Rectal smooth muscle tissue (tissue), 1 donor: ENCODE measurements at regions not wholly inside any gene's neighbourhood (a gene's known extent, or its start where the extent isn't known, plus 50 kb on each side); places are given as distances from the start of the nearest gene placed in this dataset.

ENCODE experiments used
- H3K27ac ChIP-seq: one replicate; pipeline ENCODE4 v1.7.0; 2013; ENCODE audit warnings: low read depth, low read length, inconsistent platforms
- H3K27me3 ChIP-seq: one replicate; pipeline ENCODE4 v1.7.0; 2013; ENCODE audit warnings: low read length; ENCODE audit not compliant: control insufficient read depth, insufficient read depth
- H3K36me3 ChIP-seq: one replicate; pipeline ENCODE4 v1.7.0; 2013; ENCODE audit warnings: low read length; ENCODE audit not compliant: control insufficient read depth, insufficient read depth
- H3K4me1 ChIP-seq: one replicate; pipeline ENCODE4 v1.7.0; 2013; ENCODE audit warnings: low read length; ENCODE audit not compliant: control insufficient read depth, insufficient read depth
- H3K4me3 ChIP-seq: one replicate; pipeline ENCODE4 v1.7.0; 2013; ENCODE audit warnings: low read length
- H3K9ac ChIP-seq: one replicate; pipeline ENCODE4 v1.7.0; 2013; ENCODE audit warnings: low read length

- no peak overlapping the region for H3K9ac ChIP-seq
- no peak overlapping the region for H3K27ac ChIP-seq
- H3K36me3 ChIP-seq = no peaks in the 10 kb centered on the region
- no peaks in the 10 kb centered on the region for H3K27me3 ChIP-seq
- no peak overlapping the region for H3K4me3 ChIP-seq
- no peaks in the 10 kb centered on the region for H3K4me1 ChIP-seq
These were observed 403.0 kb upstream of the ID2 start for GRCh38 chr2:8278709-8279354.

- Histone ChIP-seq H3K36me3 (no peaks in the 10 kb centered on the region), H3K27ac (no peak overlapping the region), H3K4me3 (no peak overlapping the region), H3K27me3 (no peaks in the 10 kb centered on the region), H3K9ac (no peak overlapping the region), H3K4me1 (no peaks in the 10 kb centered on the region)
These were observed 402.4 kb upstream of the ID2 start for GRCh38 chr2:8279506-8279905.

GRCh38 chr2:8281234-8281633 lies 400.6 kb upstream of the ID2 start:
- Histone ChIP-seq H3K36me3 (no peaks in the 10 kb centered on the region), H3K9ac (no peak overlapping the region), H3K4me1 (no peaks in the 10 kb centered on the region), H3K27me3 (no peaks in the 10 kb centered on the region), H3K27ac (no peak overlapping the region), H3K4me3 (no peak overlapping the region)

- Histone ChIP-seq H3K27ac (no peak overlapping the region), H3K27me3 (no peaks in the 10 kb centered on the region), H3K4me1 (no peaks in the 10 kb centered on the region), H3K4me3 (no peak overlapping the region), H3K9ac (no peak overlapping the region), H3K36me3 (no peaks in the 10 kb centered on the region)
These were observed 399.7 kb upstream of the ID2 start for GRCh38 chr2:8281950-8282857.

GRCh38 chr2:8282858-8283252 lies 399.0 kb upstream of the ID2 start:
- Histone ChIP-seq H3K27me3 (no peaks in the 10 kb centered on the region), H3K4me1 (no peaks in the 10 kb centered on the region), H3K36me3 (no peaks in the 10 kb centered on the region), H3K9ac (no peak overlapping the region), H3K4me3 (no peak overlapping the region), H3K27ac (no peak overlapping the region)

GRCh38 chr2:8285081-8285480 lies 396.8 kb upstream of the ID2 start:
- Histone ChIP-seq H3K27ac (no peak overlapping the region), H3K4me1 (no peaks in the 10 kb centered on the region), H3K4me3 (no peak overlapping the region), H3K36me3 (no peaks in the 10 kb centered on the region), H3K9ac (no peak overlapping the region), H3K27me3 (no peaks in the 10 kb centered on the region)

GRCh38 chr2:8285898-8286297 lies 396.0 kb upstream of the ID2 start:
- H3K9ac ChIP-seq = no peak overlapping the region
- no peak overlapping the region for H3K4me3 ChIP-seq
- no peaks in the 10 kb centered on the region for H3K36me3 ChIP-seq
- H3K27me3 ChIP-seq = no peaks in the 10 kb centered on the region
- no peak overlapping the region for H3K27ac ChIP-seq
- no peaks in the 10 kb centered on the region for H3K4me1 ChIP-seq

GRCh38 chr2:8288206-8288605 lies 393.6 kb upstream of the ID2 start:
- H3K4me1 ChIP-seq = no peaks in the 10 kb centered on the region
- H3K36me3 ChIP-seq = no peaks in the 10 kb centered on the region
- no peaks in the 10 kb centered on the region for H3K27me3 ChIP-seq
- no peak overlapping the region for H3K4me3 ChIP-seq
- H3K27ac ChIP-seq = no peak overlapping the region
- no peak overlapping the region for H3K9ac ChIP-seq

- H3K27ac ChIP-seq = no peak overlapping the region
These were observed 392.7 kb upstream of the ID2 start for GRCh38 chr2:8289111-8289510.

GRCh38 chr2:8290771-8291352 lies 391.0 kb upstream of the ID2 start:
- no peaks in the 10 kb centered on the region for H3K36me3 ChIP-seq
- H3K27me3 ChIP-seq = no peaks in the 10 kb centered on the region
- H3K4me1 ChIP-seq = no peaks in the 10 kb centered on the region
- no peak overlapping the region for H3K9ac ChIP-seq
- H3K4me3 ChIP-seq = no peak overlapping the region
- H3K27ac ChIP-seq = no peak overlapping the region

More at GRCh38 chr2:8289111-8289510, 392.7 kb upstream of the ID2 start:
- Histone ChIP-seq H3K36me3 (no peaks in the 10 kb centered on the region), H3K9ac (no peak overlapping the region), H3K27me3 (no peaks in the 10 kb centered on the region), H3K4me1 (no peaks in the 10 kb centered on the region), H3K4me3 (no peak overlapping the region)

- Histone ChIP-seq H3K4me3 (no peak overlapping the region), H3K9ac (no peak overlapping the region), H3K36me3 (no peaks in the 10 kb centered on the region), H3K27me3 (no peaks in the 10 kb centered on the region), H3K27ac (no peak overlapping the region), H3K4me1 (no peaks in the 10 kb centered on the region)
These were observed 385.6 kb upstream of the ID2 start for GRCh38 chr2:8296306-8296705.

GRCh38 chr2:8297376-8298231 lies 384.3 kb upstream of the ID2 start:
- peaks cover 9% of the 10 kb centered on the region for H3K4me1 ChIP-seq

More at GRCh38 chr2:8297376-8298231, 384.3 kb upstream of the ID2 start:
- Histone ChIP-seq H3K36me3 (no peaks in the 10 kb centered on the region), H3K9ac (no peak overlapping the region), H3K4me3 (no peak overlapping the region), H3K27ac (no peak overlapping the region), H3K27me3 (no peaks in the 10 kb centered on the region)
